SK-N-SH (cell line): ENCODE measurements at regions not wholly inside any gene's neighbourhood (a gene's known extent, or its start where the extent isn't known, plus 50 kb on each side); places are given as distances from the start of the nearest gene placed in this dataset.

Experiments
- CTCF ChIA-PET: fragments of 300-600, 350-600 bp; formaldehyde crosslinking; extraction: SDS; loops from one replicate; lab custom pipeline; 2021; lab: Yijun Ruan, JAX
- POLR2A ChIA-PET: fragments of 350-600 bp; sonication (Branson Sonifier 250); formaldehyde crosslinking; extraction: SDS; loops from one replicate; lab custom pipeline; 2020; ENCODE audit warnings: antibody characterized with exemption, inconsistent platforms; lab: Yijun Ruan, JAX
- DNase-seq: peaks from one replicate; pipeline ENCODE4 v3.0.0; 2012
- H2AFZ ChIP-seq: fragments of 200-600 bp; sonication (generic); 2 replicates; pipeline ENCODE4 v1.8.1; 2016; ENCODE audit warnings: antibody characterized with exemption, mild to moderate bottlenecking, low read depth
- H3F3A ChIP-seq: fragments of 200-600 bp; sonication (generic); replicated peaks from 2 replicates; pipeline ENCODE3; 2016; ENCODE audit warnings: antibody characterized with exemption, mild to moderate bottlenecking; ENCODE audit not compliant: insufficient read depth
- H3K27ac ChIP-seq, 2 experiments: fragments of 200-500 bp in 1 of 2; fragments of 200-600 bp in 1 of 2; sonication (Bioruptor generic) in 1 of 2; sonication (generic), shearing (Covaris generic) in 1 of 2; 2 replicates each; pipeline versions ENCODE4 v1.5.1 to v1.6.1; 2014 to 2016; ENCODE audit warnings: low read depth in 2 of 2, inconsistent platforms in 1 of 2, low read length in 1 of 2, mild to moderate bottlenecking in 1 of 2, mixed read lengths in 1 of 2
- H3K27me3 ChIP-seq: fragments of 200-600 bp; sonication (generic), shearing (Covaris generic); 2 replicates; pipeline ENCODE4 v1.6.1; 2016; ENCODE audit warnings: mixed run types; ENCODE audit not compliant: insufficient read depth
- H3K36me3 ChIP-seq, 2 experiments: fragments of 200-500 bp in 1 of 2; fragments of 200-600 bp in 1 of 2; sonication (Bioruptor generic) in 1 of 2; sonication (generic) in 1 of 2; replicated peaks in 1 of 2; 2 replicates each; pipeline versions ENCODE3 to v1.5.1; 2014 to 2016; ENCODE audit warnings: low read length in 1 of 2, mild to moderate bottlenecking in 1 of 2; ENCODE audit not compliant: insufficient read depth in 2 of 2, control insufficient read depth in 1 of 2
- H3K4me1 ChIP-seq, 2 experiments: fragments of 200-500 bp in 1 of 2; fragments of 200-600 bp in 1 of 2; sonication (Bioruptor generic) in 1 of 2; sonication (generic), shearing (Covaris generic) in 1 of 2; 2 replicates each; pipeline versions ENCODE4 v1.5.1 to v1.6.1; 2014 to 2016; ENCODE audit warnings: low read depth in 1 of 2, low read length in 1 of 2, mixed run types in 1 of 2; ENCODE audit not compliant: insufficient read depth in 2 of 2, control insufficient read depth in 1 of 2
- H3K4me2 ChIP-seq: fragments of 200-600 bp; sonication (generic), shearing (Covaris generic); 2 replicates; pipeline ENCODE4 v1.6.1; 2017; ENCODE audit warnings: mixed run types
- H3K4me3 ChIP-seq, 2 experiments: fragments of 200-500 bp in 1 of 2; fragments of 200-600 bp in 1 of 2; sonication (Bioruptor generic) in 1 of 2; sonication (generic), shearing (Covaris generic) in 1 of 2; 2 replicates each; pipeline versions ENCODE4 v1.5.1 to v1.8.1; 2014 to 2016; ENCODE audit warnings: low read depth in 2 of 2, inconsistent platforms in 1 of 2, low read length in 1 of 2, mild to moderate bottlenecking in 1 of 2, mixed read lengths in 1 of 2, moderate library complexity in 1 of 2
- H3K79me2 ChIP-seq: fragments of 200-600 bp; sonication (generic); 2 replicates; pipeline ENCODE4 v1.8.1; 2017; ENCODE audit warnings: mild to moderate bottlenecking; ENCODE audit not compliant: insufficient read depth
- H3K9ac ChIP-seq: fragments of 200-600 bp; sonication (generic); 2 replicates; pipeline ENCODE4 v1.6.1; 2017; ENCODE audit warnings: mixed run types
- H3K9me2 ChIP-seq: fragments of 200-600 bp; sonication (generic); 2 replicates; pipeline ENCODE4 v1.6.1; 2017; ENCODE audit warnings: mixed run types
- H3K9me3 ChIP-seq: fragments of 200-600 bp; sonication (generic); 2 replicates; pipeline ENCODE4 v1.6.1; 2017; ENCODE audit warnings: mixed run types, mild to moderate bottlenecking, moderate library complexity
- H4K20me1 ChIP-seq: fragments of 200-600 bp; sonication (generic); 2 replicates; pipeline ENCODE4 v1.6.1; 2017; ENCODE audit warnings: mild to moderate bottlenecking, mixed run types; ENCODE audit not compliant: insufficient read depth
- EP300 ChIP-seq, 2 experiments: IDR thresholded peaks; 2 replicates each; pipeline versions ENCODE4 v1.4.0 to v1.6.1; 2012; ENCODE audit warnings: borderline replicate concordance in 1 of 2, low read depth in 1 of 2, low read length in 1 of 2
- FOSL2 ChIP-seq: IDR thresholded peaks from 2 replicates; pipeline ENCODE4 v1.4.0; 2012; ENCODE audit warnings: low read depth, mild to moderate bottlenecking, moderate library complexity, borderline replicate concordance
- FOXJ3 ChIP-seq: sonication (generic); formaldehyde crosslinking; IDR thresholded peaks from 2 replicates; pipeline ENCODE4 v1.5.1; 2020; ENCODE audit warnings: mild to moderate bottlenecking, missing genetic modification reagents
- GABPA ChIP-seq: IDR thresholded peaks from 2 replicates; pipeline ENCODE4 v1.4.0; 2012; ENCODE audit warnings: low read depth, mild to moderate bottlenecking
- NFIC ChIP-seq: IDR thresholded peaks from 2 replicates; pipeline ENCODE4 v1.4.0; 2012; ENCODE audit warnings: borderline replicate concordance
- NRF1 ChIP-seq: IDR thresholded peaks from 2 replicates; pipeline ENCODE4 v1.6.1; 2012; ENCODE audit warnings: low read depth, mild to moderate bottlenecking, low read length
- RAD21 ChIP-seq: IDR thresholded peaks from 2 replicates; pipeline ENCODE4 v1.6.1; 2012; ENCODE audit warnings: mild to moderate bottlenecking, low read length
- REST ChIP-seq: IDR thresholded peaks from 2 replicates; pipeline ENCODE4 v1.6.1; 2012; ENCODE audit warnings: mild to moderate bottlenecking, low read depth, low read length, moderate library complexity
- RFX5 ChIP-seq: IDR thresholded peaks from 2 replicates; pipeline ENCODE4 v1.6.1; 2012; ENCODE audit warnings: mild to moderate bottlenecking, improper control_type of control experiment, low read length
- RXRA ChIP-seq: IDR thresholded peaks from 2 replicates; pipeline ENCODE4 v1.4.0; 2012; ENCODE audit warnings: low read depth, mild to moderate bottlenecking, borderline replicate concordance
- SMC3 ChIP-seq: IDR thresholded peaks from 2 replicates; pipeline ENCODE4 v1.6.1; 2012; ENCODE audit warnings: low read depth, low read length, improper control_type of control experiment
- TAF1 ChIP-seq: IDR thresholded peaks from 2 replicates; pipeline ENCODE4 v1.6.1; 2012; ENCODE audit warnings: low read depth, mild to moderate bottlenecking, low read length, moderate library complexity, borderline replicate concordance
- TEAD4 ChIP-seq: IDR thresholded peaks from 2 replicates; pipeline ENCODE4 v1.4.0; 2012; ENCODE audit warnings: mild to moderate bottlenecking, borderline replicate concordance; ENCODE audit not compliant: insufficient read depth
- USF1 ChIP-seq: IDR thresholded peaks from 2 replicates; pipeline ENCODE4 v1.4.0; 2012; ENCODE audit warnings: low read depth, borderline replicate concordance
- WGBS: methylation state at CpG from one replicate; pipeline ENCODE4 v1.1.6; 2017; ENCODE audit warnings: low lambda C conversion rate; 5-methylcytosine and 5-hydroxymethylcytosine counted together
- TF ChIP-seq, protein P1 (sequence below): fragments of 150-350 bp; IDR thresholded peaks from 2 replicates; pipeline ENCODE4 v1.6.1; 2017; ENCODE audit warnings: antibody characterized with exemption, low read length, low read depth, borderline replicate concordance

DNA sequence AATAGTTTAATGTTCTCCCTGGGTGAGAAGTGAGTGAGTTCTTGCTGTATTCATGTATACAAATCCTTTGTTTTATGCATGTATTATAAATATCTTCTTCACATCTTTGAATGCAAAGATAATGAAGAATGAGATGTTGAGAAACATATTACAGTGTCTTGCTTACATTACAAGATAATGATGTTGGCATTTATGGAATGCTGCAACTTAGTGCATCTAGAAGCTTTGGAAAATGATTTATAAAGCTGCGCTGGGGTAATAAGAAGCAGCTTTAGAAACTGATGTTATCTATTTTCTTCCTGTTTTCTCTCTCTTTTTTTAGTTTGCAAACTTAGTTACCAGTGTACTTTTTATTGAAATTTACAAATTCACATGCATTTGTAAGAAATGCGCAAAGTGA is 673.4 kb downstream of the KCTD16 start (continued):
- no peak for TF ChIP-seq USF1
- no peak for TF ChIP-seq RFX5
- no peak for TF ChIP-seq EP300 (IDR thresholded peaks at IDR 0.05; ENCODE audit: borderline replicate concordance in 1 of 2, low read depth in 1 of 2, low read length in 1 of 2)
- TF ChIP-seq FOSL2 = no peak
- TF ChIP-seq REST = no peak

DNA sequence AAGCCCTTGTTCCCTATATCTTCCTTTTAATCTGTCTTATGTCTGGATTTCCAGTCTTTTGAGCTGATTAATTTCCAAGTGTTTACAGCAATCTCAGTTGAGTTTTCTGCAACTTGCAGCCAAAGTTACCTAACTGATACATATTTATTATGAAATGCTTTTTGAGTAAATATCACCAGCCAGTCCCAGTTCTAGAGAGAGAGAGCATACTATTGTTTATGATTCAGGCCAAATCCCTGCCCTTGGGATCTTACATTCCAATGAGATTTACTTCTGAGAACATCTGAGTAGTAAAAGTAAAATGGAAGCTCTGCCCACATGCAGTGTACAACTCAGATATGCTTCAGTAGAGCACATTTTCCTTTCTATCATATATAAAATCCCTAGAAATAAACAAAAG is 661.7 kb downstream of the KCTD16 start:
- no peak for DNase-seq
- no peak overlapping the region for H3K27ac ChIP-seq
- H3K9ac ChIP-seq = no peak overlapping the region
- POLR2A ChIA-PET = no interaction called here
- CTCF ChIA-PET = no interaction called here
- H3K4me3 ChIP-seq = no peak overlapping the region
- no peaks in the 10 kb centered on the region for H3K9me3 ChIP-seq
- TF ChIP-seq GABPA (no peak), TEAD4 (no peak)
- no peaks in the 10 kb centered on the region for H3F3A ChIP-seq
- no peak overlapping the region for H2AFZ ChIP-seq
- no peaks in the 10 kb centered on the region for H3K9me2 ChIP-seq
- H3K79me2 ChIP-seq = no peaks in the 10 kb centered on the region
- no peaks in the 10 kb centered on the region for H3K27me3 ChIP-seq
- no peaks in the 10 kb centered on the region for H4K20me1 ChIP-seq
- H3K4me2 ChIP-seq = no peak overlapping the region
- H3K36me3 ChIP-seq = no peaks in the 10 kb centered on the region
- H3K4me1 ChIP-seq = no peaks in the 10 kb centered on the region

DNA sequence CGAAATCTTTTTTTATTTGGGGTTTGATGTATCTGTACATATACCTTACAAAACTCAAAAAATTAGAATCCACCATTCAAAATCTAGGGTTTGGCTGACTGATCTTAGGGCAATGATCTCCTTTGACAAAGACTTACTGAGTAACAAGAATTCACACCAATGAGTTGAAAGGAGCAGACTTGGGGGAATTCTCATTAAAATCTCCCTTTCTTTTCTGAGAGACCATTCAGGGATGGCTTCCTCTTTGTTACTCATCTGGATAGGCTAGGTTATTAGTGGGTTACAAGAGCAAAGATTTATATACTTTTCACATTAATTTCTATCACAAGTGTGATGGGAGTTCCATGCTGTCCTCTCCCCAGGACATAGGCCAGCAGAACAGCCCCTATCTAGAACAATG is 661.0 kb downstream of the KCTD16 start:
- no peak overlapping the region for H3K27ac ChIP-seq
- no peaks in the 10 kb centered on the region for H3K27me3 ChIP-seq
- 8% methylated on average over 1 of the region's 1 CpG for WGBS
- no peaks in the 10 kb centered on the region for H3K9me3 ChIP-seq
- no peaks in the 10 kb centered on the region for H3K79me2 ChIP-seq
- no peaks in the 10 kb centered on the region for H3K9me2 ChIP-seq
- no peak overlapping the region for H3K4me3 ChIP-seq
- no peak for DNase-seq
- CTCF ChIA-PET = no interaction called here
- H3K36me3 ChIP-seq = no peaks in the 10 kb centered on the region
- no peaks in the 10 kb centered on the region for H4K20me1 ChIP-seq
- no peak overlapping the region for H3K9ac ChIP-seq
- POLR2A ChIA-PET = no interaction called here
- TF ChIP-seq TAF1 (no peak), NRF1 (no peak), RFX5 (no peak), RAD21 (no peak), RXRA (no peak), REST (no peak), NFIC (no peak), SMC3 (no peak), FOXJ3 (CRISPR knock-in tag) (no peak)
- TF ChIP-seq, protein P1, sequence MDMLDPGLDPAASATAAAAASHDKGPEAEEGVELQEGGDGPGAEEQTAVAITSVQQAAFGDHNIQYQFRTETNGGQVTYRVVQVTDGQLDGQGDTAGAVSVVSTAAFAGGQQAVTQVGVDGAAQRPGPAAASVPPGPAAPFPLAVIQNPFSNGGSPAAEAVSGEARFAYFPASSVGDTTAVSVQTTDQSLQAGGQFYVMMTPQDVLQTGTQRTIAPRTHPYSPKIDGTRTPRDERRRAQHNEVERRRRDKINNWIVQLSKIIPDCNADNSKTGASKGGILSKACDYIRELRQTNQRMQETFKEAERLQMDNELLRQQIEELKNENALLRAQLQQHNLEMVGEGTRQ = no peak
- no peak overlapping the region for H2AFZ ChIP-seq
- no peaks in the 10 kb centered on the region for H3K4me1 ChIP-seq
- H3F3A ChIP-seq = no peaks in the 10 kb centered on the region
- H3K4me2 ChIP-seq = no peak overlapping the region
